ENCODE measurements at regions not wholly inside any gene's neighbourhood (a gene's known extent, or its start where the extent isn't known, plus 50 kb on each side); places are given as distances from the start of the nearest gene placed in this dataset.

- no peak for TF ChIP-seq TAF1 (IDR thresholded peaks at IDR 0.05; ENCODE audit: borderline replicate concordance, insufficient read depth, low read length)
Measured at GRCh38 chr17:77398274-77398673, 257.5 kb downstream of the SEC14L1 start.

- TF ChIP-seq SIN3A (IDR thresholded peaks at IDR 0.05; ENCODE audit: borderline replicate concordance, insufficient read depth, low read length), result no peak
- no peak for TF ChIP-seq POLR2AphosphoS5 (IDR thresholded peaks at IDR 0.05; ENCODE audit: low read depth, low read length)
- no peak for TF ChIP-seq FOXP2 (optimal IDR thresholded peaks at IDR 0.05; ENCODE audit: borderline replicate concordance, extremely low read depth, extremely low read length, insufficient read depth)
- no peak for TF ChIP-seq TAF1 (IDR thresholded peaks at IDR 0.05; ENCODE audit: borderline replicate concordance, insufficient read depth, low read length)
- TF ChIP-seq REST (IDR thresholded peaks at IDR 0.05; ENCODE audit: insufficient read depth in 1 of 2, low read depth in 2 of 2, low read length in 2 of 2), result no peak
Measured at GRCh38 chr17:77399319-77399957, 258.7 kb downstream of the SEC14L1 start.

- TF ChIP-seq TAF1 (IDR thresholded peaks at IDR 0.05; ENCODE audit: borderline replicate concordance, insufficient read depth, low read length), result no peak
- no peak for TF ChIP-seq SIN3A (IDR thresholded peaks at IDR 0.05; ENCODE audit: borderline replicate concordance, insufficient read depth, low read length)
- no peak for TF ChIP-seq FOXP2 (optimal IDR thresholded peaks at IDR 0.05; ENCODE audit: borderline replicate concordance, extremely low read depth, extremely low read length, insufficient read depth)
- no peak for TF ChIP-seq POLR2AphosphoS5 (IDR thresholded peaks at IDR 0.05; ENCODE audit: low read depth, low read length)
- TF ChIP-seq REST (IDR thresholded peaks at IDR 0.05; ENCODE audit: insufficient read depth in 1 of 2, low read depth in 2 of 2, low read length in 2 of 2), result no peak
Measured at GRCh38 chr17:77400445-77400870, 259.7 kb downstream of the SEC14L1 start.

GRCh38 chr17:77402159-77402731, 261.5 kb downstream of the SEC14L1 start:
- TF ChIP-seq TAF1 (IDR thresholded peaks at IDR 0.05; ENCODE audit: borderline replicate concordance, insufficient read depth, low read length) (no peak), REST (IDR thresholded peaks at IDR 0.05; ENCODE audit: insufficient read depth in 1 of 2, low read depth in 2 of 2, low read length in 2 of 2) (no peak), FOXP2 (optimal IDR thresholded peaks at IDR 0.05; ENCODE audit: borderline replicate concordance, extremely low read depth, extremely low read length, insufficient read depth) (no peak), POLR2AphosphoS5 (IDR thresholded peaks at IDR 0.05; ENCODE audit: low read depth, low read length) (no peak), SIN3A (IDR thresholded peaks at IDR 0.05; ENCODE audit: borderline replicate concordance, insufficient read depth, low read length) (no peak)

GRCh38 chr17:77403854-77404253, 263.1 kb downstream of the SEC14L1 start:
- TF ChIP-seq SIN3A (IDR thresholded peaks at IDR 0.05; ENCODE audit: borderline replicate concordance, insufficient read depth, low read length) (no peak), FOXP2 (optimal IDR thresholded peaks at IDR 0.05; ENCODE audit: borderline replicate concordance, extremely low read depth, extremely low read length, insufficient read depth) (no peak), TAF1 (IDR thresholded peaks at IDR 0.05; ENCODE audit: borderline replicate concordance, insufficient read depth, low read length) (no peak)

GRCh38 chr17:77404812-77405581, 264.2 kb downstream of the SEC14L1 start:
- TF ChIP-seq FOXP2 (optimal IDR thresholded peaks at IDR 0.05; ENCODE audit: borderline replicate concordance, extremely low read depth, extremely low read length, insufficient read depth) (peak; percentile 95), TAF1 (IDR thresholded peaks at IDR 0.05; ENCODE audit: borderline replicate concordance, insufficient read depth, low read length) (no peak), SIN3A (IDR thresholded peaks at IDR 0.05; ENCODE audit: borderline replicate concordance, insufficient read depth, low read length) (peak; percentile 84; the same call in 1 of the 2 replicates), POLR2AphosphoS5 (IDR thresholded peaks at IDR 0.05; ENCODE audit: low read depth, low read length) (no peak)

Data from PFSK-1 (cell line).